NCI-H2227 treated with DMSO at 0.1 percent for 48 hours (cell line): ENCODE measurements at regions not wholly inside any gene's neighbourhood (a gene's known extent, or its start where the extent isn't known, plus 50 kb on each side); places are given as distances from the start of the nearest gene placed in this dataset.
"Not testable (repeated sequence)": the region's sequence is repeated elsewhere in the genome, so short reads cannot be mapped to it uniquely, and the experiment has no call there.

Experiments used
- DNase-seq: peaks from one replicate; lab custom pipeline; 2025; lab: John Stamatoyannopoulos, UW

- DNase-seq: no peak
These were observed 1877.3 kb upstream of the ACO1 start for GRCh38 chr9:30507166-30507565.

DNA sequence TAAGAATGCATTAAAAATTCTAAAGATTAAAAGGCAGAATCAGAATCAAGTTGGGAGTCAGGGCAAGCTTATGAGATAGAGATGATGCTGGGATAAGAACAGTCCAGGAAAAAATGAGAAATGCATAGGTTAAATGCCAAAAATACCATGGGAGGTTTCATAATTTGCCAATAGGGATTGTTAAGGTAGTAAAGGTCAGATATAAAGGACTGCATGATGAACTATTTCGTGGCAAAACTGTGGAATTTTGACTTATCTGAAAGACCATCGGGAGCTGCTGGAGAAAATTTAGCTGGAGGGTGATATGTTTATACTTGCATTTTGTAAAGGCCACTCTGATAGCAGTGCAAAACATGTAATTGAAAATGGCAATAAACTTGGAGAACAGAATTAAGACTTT lies 1872.8 kb upstream of the ACO1 start:
- DNase-seq: no peak

DNA sequence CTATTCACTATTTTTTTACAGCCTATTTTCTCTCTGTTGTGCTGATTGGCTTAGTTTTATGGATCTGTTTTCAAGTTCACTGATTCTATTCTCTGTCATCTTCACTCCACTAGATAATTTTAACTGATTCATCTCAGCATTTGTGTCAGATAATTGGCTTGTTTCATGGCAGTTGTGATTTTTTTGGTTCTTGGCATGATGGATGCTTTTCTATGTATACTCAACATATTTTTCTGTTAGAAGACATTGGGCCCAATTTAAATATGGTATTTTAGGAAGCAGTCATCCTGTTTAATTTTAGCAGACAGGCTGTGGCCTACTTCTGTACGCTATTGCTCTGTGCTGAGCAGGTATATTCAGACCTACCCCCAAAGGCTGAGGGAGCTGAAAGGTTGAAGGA lies 1865.3 kb upstream of the ACO1 start:
- DNase-seq: no peak

DNA sequence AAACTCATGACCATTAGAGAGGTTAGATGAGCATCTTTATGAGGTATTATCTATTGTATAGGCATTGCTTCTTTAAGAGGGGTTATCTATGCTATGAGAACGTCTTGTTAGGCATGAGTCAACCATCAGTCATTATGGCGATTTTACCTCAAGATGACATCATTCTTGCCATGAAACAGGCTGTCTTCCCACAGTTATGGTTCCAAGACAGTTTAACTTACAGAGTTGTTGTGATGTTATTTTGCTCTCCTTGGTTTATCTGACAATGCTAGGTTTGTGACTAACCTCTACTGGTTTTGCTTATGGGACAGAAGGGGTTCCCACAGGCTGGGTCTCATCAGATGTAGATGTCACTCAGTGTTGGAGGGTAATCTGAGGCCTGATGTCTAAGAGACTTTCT lies 1864.7 kb upstream of the ACO1 start:
- no peak for DNase-seq

DNA sequence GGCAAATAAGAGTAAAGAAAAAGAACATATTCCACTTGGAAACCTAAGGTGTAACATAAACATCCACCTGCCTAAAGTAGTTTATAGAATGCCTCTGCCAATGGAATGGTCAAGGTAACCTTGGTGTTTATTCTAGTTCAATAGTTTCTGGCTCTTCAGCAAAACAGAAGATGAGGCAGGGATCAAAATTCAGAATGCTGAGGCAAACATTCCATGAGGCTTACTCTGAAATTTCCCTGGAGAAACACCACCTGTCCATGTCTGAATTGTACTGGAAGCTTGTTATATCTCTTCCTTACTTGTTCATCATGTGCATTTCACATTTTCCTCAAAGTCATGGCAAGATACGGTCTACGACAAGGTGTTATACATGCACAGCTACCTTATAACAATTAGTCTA lies 1862.4 kb upstream of the ACO1 start:
- DNase-seq: no peak

GRCh38 chr9:30522486-30522885 lies 1862.0 kb upstream of the ACO1 start:
- no peak for DNase-seq

GRCh38 chr9:30524311-30524710 lies 1860.1 kb upstream of the ACO1 start:
- DNase-seq: no peak

DNA sequence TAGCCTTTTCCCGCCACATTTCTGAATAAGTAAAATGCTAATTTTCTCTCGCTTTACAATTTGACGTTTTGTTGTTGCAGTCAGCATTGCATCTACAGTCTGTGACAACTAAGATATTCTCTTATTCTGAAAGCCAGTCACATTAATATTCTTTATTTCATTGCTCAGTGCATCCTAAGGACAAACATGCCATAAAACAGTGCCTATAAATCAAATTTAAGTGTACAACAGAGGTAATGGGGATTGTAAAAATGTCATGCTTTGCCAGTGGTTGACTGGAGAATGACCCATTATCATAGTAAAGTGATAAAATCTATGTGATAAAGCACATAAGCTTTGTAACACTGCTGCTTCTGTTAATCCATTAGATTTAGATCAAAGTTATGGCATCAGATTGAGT lies 1850.0 kb upstream of the ACO1 start:
- no peak for DNase-seq

DNA sequence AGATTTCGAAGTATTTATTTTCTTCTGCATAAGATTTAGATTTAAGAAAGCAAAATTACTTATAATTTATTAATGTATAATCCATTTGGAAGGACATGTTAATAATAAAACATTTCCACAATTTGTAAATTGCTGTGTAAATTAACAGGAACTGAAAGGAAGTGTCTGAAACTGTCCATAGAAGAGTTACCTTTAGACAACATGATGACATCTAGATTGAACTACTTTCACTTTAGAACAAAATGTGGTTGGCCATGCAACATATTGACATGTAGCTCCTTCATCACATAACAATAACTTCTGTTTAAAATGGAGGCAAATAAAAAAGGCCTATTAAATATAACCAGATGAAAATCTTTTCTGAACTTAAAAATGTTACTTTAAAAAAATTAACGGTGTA lies 1849.5 kb upstream of the ACO1 start:
- no peak for DNase-seq

GRCh38 chr9:30536494-30536893 lies 1847.9 kb upstream of the ACO1 start:
- DNase-seq: no peak

GRCh38 chr9:30539696-30540095 lies 1844.7 kb upstream of the ACO1 start:
- not testable (repeated sequence) for DNase-seq

DNA sequence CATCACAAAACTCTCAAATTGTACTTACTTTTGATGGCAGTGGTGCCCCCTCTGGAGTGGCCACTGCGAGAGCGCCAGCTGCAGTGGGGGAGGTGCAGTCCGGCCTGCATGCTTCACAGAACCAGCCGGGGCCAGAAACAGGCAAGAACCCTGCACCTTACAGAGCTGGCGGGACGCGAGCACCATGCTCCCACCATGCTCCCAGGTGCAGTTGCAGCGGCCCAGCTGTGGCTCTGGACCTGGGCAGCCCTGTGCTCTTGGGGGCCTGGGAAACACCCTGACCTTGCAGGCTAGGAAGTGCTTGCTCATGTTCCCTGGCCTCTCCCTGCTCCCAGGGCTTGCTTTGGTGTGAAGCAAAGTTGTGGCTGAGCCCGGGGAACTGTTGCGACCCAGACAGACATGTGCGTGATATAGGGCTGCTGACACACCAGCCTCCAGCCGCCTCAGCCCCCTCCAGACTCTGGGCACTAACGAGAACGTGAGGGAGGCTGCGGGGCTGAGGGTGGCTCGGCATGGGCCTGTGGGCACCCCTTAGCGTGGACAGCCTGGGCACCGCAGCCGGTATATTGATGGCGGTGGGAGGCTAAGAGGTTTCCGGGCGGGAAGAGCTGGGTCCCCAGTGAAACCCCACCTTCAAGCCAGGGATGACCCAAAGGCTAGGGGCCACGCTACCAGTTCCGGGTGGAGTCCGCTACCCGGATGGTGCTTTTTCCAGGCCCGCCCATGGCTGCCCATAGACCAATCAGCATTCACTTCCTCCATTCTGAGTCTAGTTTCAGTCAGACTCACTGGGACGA lies 1809.9 kb upstream of the ACO1 start:
- DNase-seq: no peak

DNA sequence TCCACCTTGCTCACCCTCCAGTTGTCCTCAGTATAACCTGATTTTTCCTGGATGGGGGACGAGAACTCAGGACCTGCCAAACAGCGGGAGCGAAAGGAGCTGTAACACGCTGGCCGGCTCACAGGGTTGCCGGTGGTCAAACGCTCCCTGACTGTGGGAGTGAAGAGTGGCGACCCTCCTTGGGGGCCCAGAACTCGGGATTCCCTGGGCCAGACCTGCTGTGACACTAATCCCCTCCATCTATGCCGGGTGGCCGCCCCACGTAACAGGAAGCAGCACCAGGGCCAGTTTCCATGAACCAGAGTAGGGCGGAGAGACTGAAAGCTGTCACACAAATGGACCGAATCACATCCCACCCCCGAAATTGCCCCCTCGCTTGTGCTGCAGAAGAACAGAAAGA lies 1809.2 kb upstream of the ACO1 start:
- DNase-seq: no peak

DNA sequence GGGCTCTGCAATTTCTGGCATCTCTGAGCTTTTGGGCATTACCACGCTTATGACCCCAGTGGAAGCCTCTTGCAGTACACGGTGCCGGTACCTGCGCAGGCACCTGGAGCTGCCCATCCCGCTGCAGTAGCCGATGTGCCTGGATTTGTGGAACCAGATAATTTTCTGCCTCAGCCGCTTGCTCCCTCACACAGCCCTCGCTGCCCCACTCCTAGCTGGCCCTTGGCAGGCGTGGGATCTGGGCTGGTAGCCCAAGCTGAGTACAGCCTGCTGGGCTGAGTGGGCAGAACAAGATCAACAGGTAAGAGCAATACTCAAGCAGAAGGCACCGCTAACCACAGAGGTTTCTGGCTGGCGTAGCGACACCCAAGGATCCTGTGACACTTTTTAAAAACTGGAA lies 1808.8 kb upstream of the ACO1 start:
- no peak for DNase-seq

DNA sequence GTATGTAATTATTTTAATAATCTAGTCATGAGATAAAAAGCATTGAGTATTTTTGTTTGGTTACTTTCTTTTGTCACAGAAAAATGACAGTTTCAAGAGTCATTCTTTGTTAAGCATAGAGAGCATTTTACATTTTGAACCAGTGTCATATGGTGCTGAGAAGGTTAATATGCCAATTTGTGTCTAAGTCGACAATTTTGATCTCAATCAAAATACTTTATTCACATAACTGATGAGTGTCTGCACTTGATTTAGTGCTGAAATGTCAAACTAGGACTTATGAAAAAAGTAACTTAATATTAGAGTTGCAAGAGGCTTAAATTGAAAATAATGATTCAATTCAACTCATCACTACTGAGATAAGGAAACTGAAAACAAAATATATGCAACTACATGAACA lies 1804.6 kb upstream of the ACO1 start:
- DNase-seq: no peak

DNA sequence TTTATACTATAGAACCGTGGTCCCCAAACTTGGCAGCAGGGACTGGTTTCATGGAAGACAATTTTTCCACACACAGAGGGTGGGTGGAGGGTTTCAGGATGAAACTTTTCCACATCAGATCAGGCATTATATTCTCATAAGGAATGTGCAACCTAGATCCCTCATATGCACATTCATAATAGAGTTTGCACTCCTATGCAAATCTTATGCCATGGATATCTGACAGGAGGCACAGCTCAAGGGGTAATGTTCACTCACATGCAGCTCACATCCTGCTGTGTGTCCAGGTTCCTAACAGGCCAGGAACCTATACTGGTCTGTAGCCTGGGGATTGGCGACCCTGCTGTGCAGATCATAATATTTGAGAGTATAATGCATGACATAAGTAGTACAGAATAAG lies 1802.2 kb upstream of the ACO1 start:
- no peak for DNase-seq

GRCh38 chr9:30584559-30584958 lies 1799.9 kb upstream of the ACO1 start:
- DNase-seq: no peak

GRCh38 chr9:30591461-30591860 lies 1793.0 kb upstream of the ACO1 start:
- no peak for DNase-seq

GRCh38 chr9:30597608-30598007 lies 1786.8 kb upstream of the ACO1 start:
- DNase-seq: no peak

GRCh38 chr9:30605936-30606335 lies 1778.5 kb upstream of the ACO1 start:
- no peak for DNase-seq

DNA sequence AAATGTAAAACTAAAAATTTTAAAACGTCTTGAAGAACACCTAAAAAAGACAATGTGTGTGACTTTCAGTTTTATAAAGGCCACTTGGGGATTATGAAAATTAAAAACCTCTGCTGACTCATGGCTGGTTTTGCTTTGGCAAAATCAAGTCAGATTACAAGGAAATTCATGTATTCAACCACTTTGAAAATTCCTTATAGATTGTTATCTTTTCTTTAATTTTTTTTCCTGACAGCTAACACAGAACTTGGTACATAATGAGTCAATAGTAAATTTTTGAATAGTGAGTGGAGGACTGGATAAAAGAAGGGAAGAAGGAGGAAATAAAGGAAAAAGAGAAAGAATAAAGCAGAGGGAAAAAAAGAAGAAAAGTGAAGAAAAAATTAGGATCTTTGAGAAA lies 1774.7 kb upstream of the ACO1 start:
- DNase-seq: no peak

GRCh38 chr9:30616782-30617181 lies 1767.7 kb upstream of the ACO1 start:
- DNase-seq: not testable (repeated sequence)

GRCh38 chr9:30622561-30622960 lies 1761.9 kb upstream of the ACO1 start:
- no peak for DNase-seq

GRCh38 chr9:30628915-30629567 lies 1755.4 kb upstream of the ACO1 start:
- no peak for DNase-seq
